ENCODE measurements at regions not wholly inside any gene's neighbourhood (a gene's known extent, or its start where the extent isn't known, plus 50 kb on each side); places are given as distances from the start of the nearest gene placed in this dataset.

DNA sequence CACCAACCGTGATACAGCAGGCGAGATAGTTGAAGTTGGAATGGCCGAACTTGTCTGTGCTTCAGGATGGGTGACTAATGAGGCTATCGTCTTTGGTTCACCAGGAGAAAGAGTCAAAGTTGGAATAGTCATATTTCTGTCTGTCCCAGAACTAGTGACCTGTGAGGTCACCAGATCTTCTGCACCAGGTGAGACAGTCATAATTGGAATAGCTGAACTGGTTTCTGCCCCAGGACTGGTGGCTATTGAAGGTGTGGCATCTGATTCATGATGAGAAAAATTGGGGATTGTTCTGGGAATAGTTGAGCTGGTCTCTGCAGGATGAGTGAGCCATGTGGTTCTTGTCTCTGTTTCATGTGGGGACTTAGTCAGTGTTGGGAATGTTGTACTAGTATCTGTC is 71.6 kb downstream of the MUC16 start:
- peaks cover 8% of the 10 kb centered on the region for H3K9me3 Mint-ChIP-seq (ENCODE audit: insufficient read depth)
- POLR2A ChIA-PET, result no interaction called here
- H3K4me3 Mint-ChIP-seq, result no peak overlapping the region

More for the DNA sequence above, 71.6 kb downstream of the MUC16 start:
- ATAC-seq (ENCODE audit: low read depth), result no peak
- CTCF ChIA-PET, result no interaction called here
- Histone ChIP-seq H3K79me2 (ENCODE audit: control insufficient read depth, insufficient read depth, low read length) (no peaks in the 10 kb centered on the region), H3K9ac (ENCODE audit: low read length) (no peak overlapping the region), H3K4me2 (replicated peaks; ENCODE audit: low read depth, low read length, poor library complexity, severe bottlenecking) (no peak overlapping the region), H2AFZ (ENCODE audit: insufficient read depth, low read depth, low read length, poor library complexity, severe bottlenecking) (no peak overlapping the region), H3K27me3 (replicated peaks in 1 of 4; ENCODE audit: control extremely low read depth in 1 of 4, control insufficient read depth in 3 of 4, insufficient read depth in 4 of 4, low read length in 3 of 4) (no peaks in the 10 kb centered on the region), H3K4me1 (ENCODE audit: control insufficient read depth in 2 of 2, insufficient read depth in 2 of 2, low read length in 2 of 2) (no peaks in the 10 kb centered on the region), H3K4me3 (ENCODE audit: control extremely low read depth in 1 of 5, extremely low read depth in 1 of 5, insufficient read depth in 1 of 5, low read depth in 2 of 5, low read length in 4 of 5) (no peak overlapping the region), H3K9me3 (ENCODE audit: control extremely low read depth in 1 of 3, control insufficient read depth in 2 of 3, insufficient read depth in 1 of 3, low read length in 2 of 3) (peaks cover 0 to 5% (median 0%) of the 10 kb centered on the region in 3 donors), H3K27ac (ENCODE audit: low read length in 2 of 2) (no peak overlapping the region), H4K20me1 (ENCODE audit: control insufficient read depth, insufficient read depth, low read length, poor library complexity, severe bottlenecking) (no peaks in the 10 kb centered on the region), H3K36me3 (replicated peaks in 1 of 2; ENCODE audit: control extremely low read depth in 1 of 2, control insufficient read depth in 1 of 2, extremely low read depth in 1 of 2, insufficient read depth in 2 of 2, low read length in 1 of 2) (no peaks in the 10 kb centered on the region)
- TF ChIP-seq, protein P1, sequence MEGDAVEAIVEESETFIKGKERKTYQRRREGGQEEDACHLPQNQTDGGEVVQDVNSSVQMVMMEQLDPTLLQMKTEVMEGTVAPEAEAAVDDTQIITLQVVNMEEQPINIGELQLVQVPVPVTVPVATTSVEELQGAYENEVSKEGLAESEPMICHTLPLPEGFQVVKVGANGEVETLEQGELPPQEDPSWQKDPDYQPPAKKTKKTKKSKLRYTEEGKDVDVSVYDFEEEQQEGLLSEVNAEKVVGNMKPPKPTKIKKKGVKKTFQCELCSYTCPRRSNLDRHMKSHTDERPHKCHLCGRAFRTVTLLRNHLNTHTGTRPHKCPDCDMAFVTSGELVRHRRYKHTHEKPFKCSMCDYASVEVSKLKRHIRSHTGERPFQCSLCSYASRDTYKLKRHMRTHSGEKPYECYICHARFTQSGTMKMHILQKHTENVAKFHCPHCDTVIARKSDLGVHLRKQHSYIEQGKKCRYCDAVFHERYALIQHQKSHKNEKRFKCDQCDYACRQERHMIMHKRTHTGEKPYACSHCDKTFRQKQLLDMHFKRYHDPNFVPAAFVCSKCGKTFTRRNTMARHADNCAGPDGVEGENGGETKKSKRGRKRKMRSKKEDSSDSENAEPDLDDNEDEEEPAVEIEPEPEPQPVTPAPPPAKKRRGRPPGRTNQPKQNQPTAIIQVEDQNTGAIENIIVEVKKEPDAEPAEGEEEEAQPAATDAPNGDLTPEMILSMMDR (IDR thresholded peaks at IDR 0.05), result no peak
- no peak for TF ChIP-seq EZH2 (IDR thresholded peaks at IDR 0.05; ENCODE audit: borderline replicate concordance, insufficient read depth, low read depth, low read length, poor library complexity, severe bottlenecking)
- no peaks in the 10 kb centered on the region for H3K4me1 Mint-ChIP-seq
- no peak overlapping the region for H3K27ac Mint-ChIP-seq
- DNase-seq, result no peak
- intact Hi-C loops (cut with micrococcal nuclease), result no loop called here
- WGBS (ENCODE audit: insufficient coverage), result 81% methylated on average over 3 of the region's 4 CpGs
- peaks cover 8% of the 10 kb centered on the region for H3K27me3 Mint-ChIP-seq

Data from B cell (primary cell).